Mesodermal cell (in vitro differentiated cells): ENCODE measurements at regions not wholly inside any gene's neighbourhood (a gene's known extent, or its start where the extent isn't known, plus 50 kb on each side); places are given as distances from the start of the nearest gene placed in this dataset.

Source experiments
- H3K27ac ChIP-seq: 2 replicates; pipeline ENCODE4 v1.7.0; 2013; ENCODE audit warnings: mild to moderate bottlenecking, low read depth, low read length, moderate library complexity; ENCODE audit not compliant: severe bottlenecking
- H3K36me3 ChIP-seq: 2 replicates; pipeline ENCODE4 v1.7.1; 2013; ENCODE audit warnings: mild to moderate bottlenecking, low read length, moderate library complexity; ENCODE audit not compliant: control insufficient read depth, insufficient read depth
- H3K4me1 ChIP-seq: one replicate; pipeline ENCODE4 v1.7.1; 2013; ENCODE audit warnings: mild to moderate bottlenecking, low read length; ENCODE audit not compliant: insufficient read depth, control insufficient read depth, poor library complexity, severe bottlenecking
- H3K4me3 ChIP-seq: 2 replicates; pipeline ENCODE4 v1.7.0; 2013; ENCODE audit warnings: low read length, control low read depth, mild to moderate bottlenecking; ENCODE audit not compliant: insufficient read depth, poor library complexity, severe bottlenecking; ENCODE audit errors: extremely low read depth
- H3K9me3 ChIP-seq: 2 replicates; pipeline ENCODE4 v1.7.1; 2013; ENCODE audit warnings: mild to moderate bottlenecking, low read length, moderate library complexity; ENCODE audit not compliant: control insufficient read depth
- WGBS, 2 experiments: methylation state at CpG; one replicate each; pipeline ENCODE4 v1.1.5; 2013; ENCODE audit warnings: missing lambda C conversion rate in 2 of 2; ENCODE audit not compliant: insufficient coverage in 2 of 2; 5-methylcytosine and 5-hydroxymethylcytosine counted together

- no peaks in the 10 kb centered on the region for H3K36me3 ChIP-seq
- H3K4me3 ChIP-seq: no peak overlapping the region
- no peaks in the 10 kb centered on the region for H3K9me3 ChIP-seq
- no peak overlapping the region for H3K27ac ChIP-seq
- WGBS, 2 experiments: 89 to 100% methylated on average over 2 of the region's 2 CpGs
- no peaks in the 10 kb centered on the region for H3K4me1 ChIP-seq
Observed at GRCh38 chr18:39862341-39862740, 2092.7 kb upstream of the PIK3C3 start.

DNA sequence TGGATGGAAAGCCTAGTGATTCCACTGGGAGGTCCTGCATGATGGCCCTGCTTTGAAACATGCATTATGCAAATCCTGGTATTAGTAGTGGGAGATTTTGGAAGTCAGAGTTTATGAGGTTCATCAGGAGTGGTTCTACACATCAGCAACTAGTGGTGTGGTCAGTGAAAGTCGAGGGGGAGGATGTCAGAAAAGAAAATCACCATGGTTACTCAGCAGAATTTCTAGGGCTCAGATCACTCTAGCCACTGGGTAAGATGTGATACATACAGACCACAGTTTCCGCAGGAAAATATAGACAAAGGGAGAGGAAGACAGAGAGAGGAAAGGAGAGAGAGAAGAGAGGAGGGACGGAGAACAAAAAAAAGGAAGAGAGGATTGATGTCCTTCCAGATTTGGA is 2100.7 kb upstream of the PIK3C3 start:
- WGBS, 2 experiments: 90 to 96% methylated on average over 2 to 3 of the region's 3 CpGs
- Histone ChIP-seq H3K9me3 (no peaks in the 10 kb centered on the region), H3K4me1 (peaks cover 3% of the 10 kb centered on the region), H3K27ac (no peak overlapping the region), H3K4me3 (no peak overlapping the region), H3K36me3 (no peaks in the 10 kb centered on the region)

DNA sequence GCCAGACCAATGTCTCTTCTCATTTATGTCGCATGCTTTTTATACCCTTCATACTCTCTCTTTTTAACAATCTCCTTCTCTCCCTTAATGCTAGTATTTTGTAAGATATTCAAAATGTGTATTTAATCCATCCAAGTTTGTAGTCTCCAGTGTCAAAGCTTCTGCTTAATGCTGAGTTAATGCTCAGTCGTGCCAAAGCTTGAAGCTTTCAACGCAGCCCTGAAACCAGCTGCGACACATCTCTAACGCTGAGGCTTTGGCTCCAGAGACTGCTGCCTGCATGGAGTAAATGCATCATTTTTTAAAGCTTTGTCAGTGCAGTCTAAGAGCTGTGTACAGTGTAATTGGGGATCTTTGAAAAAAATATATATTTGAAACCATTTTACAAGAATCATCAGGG is 2108.8 kb upstream of the PIK3C3 start:
- WGBS, 2 experiments: 88 to 97% methylated on average over 4 of the region's 5 CpGs

DNA sequence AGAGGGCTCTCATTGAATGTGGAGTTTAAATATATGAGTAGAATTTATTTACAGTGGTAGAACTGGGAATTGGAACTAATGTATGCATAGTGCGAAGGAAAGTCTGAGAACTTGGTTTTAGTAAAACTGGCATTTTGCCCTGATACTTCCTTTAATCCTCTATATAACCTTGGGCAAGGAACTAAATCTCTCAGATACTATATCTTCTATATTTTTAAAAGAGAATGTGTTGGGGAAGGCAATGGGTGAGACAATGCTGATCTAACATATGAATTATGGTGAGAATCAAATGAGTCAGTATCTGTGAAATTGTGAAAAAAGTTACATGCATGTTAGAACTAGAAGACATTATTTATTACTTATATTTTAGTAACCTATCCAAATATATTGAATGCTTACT is 2109.4 kb upstream of the PIK3C3 start:
- H3K36me3 ChIP-seq: no peaks in the 10 kb centered on the region
- H3K4me1 ChIP-seq: peaks cover 4% of the 10 kb centered on the region
- no peak overlapping the region for H3K27ac ChIP-seq
- WGBS, 2 experiments: no CpG with 5 or more reads among the region's 1 CpG
- H3K9me3 ChIP-seq: no peaks in the 10 kb centered on the region
- H3K4me3 ChIP-seq: no peak overlapping the region

More for the DNA sequence above, 2108.8 kb upstream of the PIK3C3 start:
- H3K36me3 ChIP-seq: no peaks in the 10 kb centered on the region
- no peaks in the 10 kb centered on the region for H3K9me3 ChIP-seq
- H3K27ac ChIP-seq: no peak overlapping the region
- no peak overlapping the region for H3K4me3 ChIP-seq
- no peaks in the 10 kb centered on the region for H3K4me1 ChIP-seq

- H3K27ac ChIP-seq: no peak overlapping the region
- H3K4me3 ChIP-seq: no peak overlapping the region
- no peaks in the 10 kb centered on the region for H3K36me3 ChIP-seq
- peaks cover 5% of the 10 kb centered on the region for H3K4me1 ChIP-seq
- H3K9me3 ChIP-seq: no peaks in the 10 kb centered on the region
- WGBS, 2 experiments: no CpG with 5 or more reads among the region's 2 CpGs
Observed at GRCh38 chr18:39845106-39845505, 2109.9 kb upstream of the PIK3C3 start.

DNA sequence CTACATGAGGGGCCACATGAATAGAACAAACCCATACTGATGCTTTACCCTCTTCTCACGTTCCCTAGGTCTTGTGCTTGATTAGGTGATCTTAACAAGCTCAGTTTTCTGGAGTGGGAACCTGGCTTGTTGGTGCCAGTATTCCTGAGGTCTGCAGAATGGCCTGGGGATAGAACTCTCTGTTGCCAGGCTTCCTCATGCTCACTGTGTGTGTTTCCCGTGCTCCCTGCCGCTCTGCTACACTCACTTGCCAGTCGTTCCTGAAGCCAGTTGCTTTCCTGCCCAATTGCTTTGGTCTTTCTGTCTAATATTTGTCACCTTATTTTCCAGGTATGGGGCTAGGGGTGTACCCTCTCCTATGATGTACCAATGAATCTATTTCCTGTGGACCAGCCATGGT is 2111.5 kb upstream of the PIK3C3 start:
- no peaks in the 10 kb centered on the region for H3K36me3 ChIP-seq
- peaks cover 5% of the 10 kb centered on the region for H3K4me1 ChIP-seq
- no peak overlapping the region for H3K27ac ChIP-seq
- H3K4me3 ChIP-seq: no peak overlapping the region
- H3K9me3 ChIP-seq: no peaks in the 10 kb centered on the region
- WGBS, 2 experiments: 61 to 65% methylated on average over 3 to 4 of the region's 4 CpGs

DNA sequence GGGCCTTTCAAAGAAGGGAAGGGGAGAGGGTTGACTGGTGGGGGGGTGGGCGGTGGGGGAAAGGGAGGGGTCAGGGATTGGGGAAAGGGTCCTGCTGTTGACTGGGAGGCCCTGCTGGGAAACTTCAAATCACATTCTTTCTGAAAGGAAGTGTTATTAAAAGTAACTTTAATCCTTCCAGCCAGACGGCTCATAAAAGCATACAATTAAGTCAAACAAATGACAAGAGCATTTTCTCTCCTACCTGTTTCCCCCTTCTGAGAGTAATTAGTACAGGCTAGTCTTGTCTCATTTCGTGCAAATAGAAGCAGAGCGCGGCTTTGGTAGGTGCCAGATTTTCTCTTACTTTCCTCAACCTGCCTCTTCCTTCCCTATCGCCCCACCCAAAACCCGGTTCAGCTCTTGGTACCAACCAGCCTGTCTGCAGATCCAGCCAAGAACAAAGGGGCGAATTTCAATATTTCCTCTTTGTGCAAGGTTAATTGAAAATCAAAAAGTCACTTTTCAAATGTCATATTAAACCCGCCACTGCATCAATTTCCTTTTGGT is 2112.6 kb upstream of the PIK3C3 start:
- Histone ChIP-seq H3K9me3 (no peaks in the 10 kb centered on the region), H3K4me1 (peaks cover 5% of the 10 kb centered on the region), H3K4me3 (no peak overlapping the region), H3K27ac (no peak overlapping the region), H3K36me3 (no peaks in the 10 kb centered on the region)
- 28 to 33% methylated on average over 3 to 5 of the region's 9 CpGs for WGBS, 2 experiments

DNA sequence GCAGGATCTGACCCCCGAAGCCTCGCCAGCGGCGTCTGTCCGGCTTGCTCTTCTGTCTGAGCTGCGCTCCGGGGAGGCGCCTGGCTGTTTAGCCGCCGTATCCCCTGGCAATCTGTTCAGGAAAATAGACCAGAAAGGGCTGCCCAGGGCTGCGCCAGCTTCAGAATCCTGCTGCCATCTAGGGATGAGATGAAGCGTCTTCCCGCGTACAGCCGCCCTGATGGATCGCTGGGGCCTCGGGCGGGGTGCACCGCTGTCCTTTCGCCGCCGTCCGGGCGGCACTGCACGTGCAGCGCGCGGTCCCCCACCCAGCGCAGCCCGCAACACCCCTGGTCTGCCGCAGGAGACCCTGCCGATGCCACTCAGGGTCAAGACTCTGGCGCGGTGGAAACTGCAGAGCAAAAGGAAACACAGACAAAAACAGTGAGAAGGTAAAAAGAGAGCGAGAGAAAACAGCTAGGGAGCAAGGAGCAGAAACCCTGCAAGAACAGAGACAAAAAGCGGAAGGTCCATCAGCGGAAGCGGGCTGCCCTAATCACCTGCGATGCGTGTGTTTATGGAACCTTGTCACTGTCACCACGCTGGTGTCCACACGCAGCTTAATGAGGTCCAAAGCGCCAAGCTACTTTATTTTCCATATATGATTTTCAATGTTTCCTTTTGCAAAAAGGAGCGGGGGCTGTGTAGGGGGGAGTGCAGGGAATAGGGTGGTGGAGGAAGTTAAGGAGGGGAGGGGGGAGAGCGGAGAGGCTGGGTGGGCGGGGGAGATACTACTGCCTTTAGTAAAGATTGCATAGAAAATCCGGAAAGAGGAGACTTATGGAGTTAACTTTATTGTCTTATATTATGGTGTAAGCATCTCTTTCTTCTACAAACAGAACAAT is 2113.3 kb upstream of the PIK3C3 start:
- H3K4me1 ChIP-seq: peaks cover 5% of the 10 kb centered on the region
- WGBS, 2 experiments: 5 to 8% methylated on average over 37 to 38 of the region's 47 CpGs

DNA sequence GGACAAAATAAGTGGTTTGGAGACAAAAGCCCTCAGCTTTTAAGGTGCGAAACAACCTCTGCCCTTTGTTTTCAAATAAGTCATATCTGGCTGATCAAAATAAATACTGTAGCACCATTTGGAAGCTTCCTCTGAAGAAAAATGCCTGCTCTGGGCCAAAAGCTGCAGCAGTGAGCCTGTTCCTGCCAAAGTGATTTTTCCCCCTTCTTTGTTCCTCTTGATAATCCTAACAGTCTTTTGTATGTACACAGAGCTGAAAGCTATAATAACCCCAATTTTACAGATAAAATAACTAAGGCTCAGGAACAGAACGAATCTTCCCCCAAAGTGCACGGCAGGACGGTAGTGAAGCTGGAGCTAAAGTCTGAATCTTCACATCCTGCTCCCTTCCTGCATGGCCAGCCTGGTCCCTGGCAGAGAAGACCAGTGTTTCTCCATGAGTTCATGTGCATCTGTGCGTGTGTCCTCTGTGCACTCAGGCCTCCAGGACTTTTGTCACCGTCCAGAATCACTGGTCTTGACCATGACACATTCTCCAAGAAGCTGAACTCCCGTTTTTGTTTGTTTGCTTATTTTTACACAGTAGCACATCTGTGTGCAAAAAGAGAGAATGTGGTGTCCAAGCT is 2114.1 kb upstream of the PIK3C3 start:
- H3K4me3 ChIP-seq: peak overlapping the region; percentile 39
- 53 to 75% methylated on average over 6 of the region's 7 CpGs for WGBS, 2 experiments
- H3K9me3 ChIP-seq: no peaks in the 10 kb centered on the region
- H3K27ac ChIP-seq: peak overlapping the region; percentile 68
- peaks cover 9% of the 10 kb centered on the region for H3K4me1 ChIP-seq
- no peaks in the 10 kb centered on the region for H3K36me3 ChIP-seq

More for the DNA sequence above, 2113.3 kb upstream of the PIK3C3 start:
- Histone ChIP-seq H3K4me3 (peak overlapping the region; percentile 39), H3K27ac (peak overlapping the region; percentile 68), H3K9me3 (no peaks in the 10 kb centered on the region), H3K36me3 (no peaks in the 10 kb centered on the region)

DNA sequence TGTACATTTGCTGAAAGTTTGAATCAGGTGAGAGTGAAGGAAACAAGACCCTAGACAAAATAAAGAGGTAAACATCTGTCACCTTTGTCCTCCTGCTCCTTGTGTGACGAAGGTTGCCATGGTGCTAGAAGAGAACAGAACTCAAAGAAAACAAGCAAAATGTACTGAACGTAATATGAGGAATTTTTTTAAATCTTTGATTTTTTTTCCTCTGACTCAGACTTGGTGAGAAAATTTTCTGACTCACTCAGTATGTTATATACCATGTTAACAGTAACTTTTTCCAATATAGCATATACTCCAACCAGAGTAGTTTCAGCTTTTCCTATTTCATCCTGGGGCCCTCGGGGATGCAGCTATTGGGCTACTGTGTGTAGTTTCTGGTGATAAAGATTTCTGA is 2114.6 kb upstream of the PIK3C3 start:
- Histone ChIP-seq H3K4me1 (peaks cover 10% of the 10 kb centered on the region), H3K9me3 (no peaks in the 10 kb centered on the region), H3K27ac (no peak overlapping the region), H3K4me3 (no peak overlapping the region), H3K36me3 (no peaks in the 10 kb centered on the region)
- WGBS, 2 experiments: 100% methylated on average over 1 of the region's 3 CpGs; no CpG with 5 or more reads in 1 of the 2 experiments
